Liver (tissue), 3 donors: ENCODE measurements at regions not wholly inside any gene's neighbourhood (a gene's known extent, or its start where the extent isn't known, plus 50 kb on each side); places are given as distances from the start of the nearest gene placed in this dataset.

ENCODE experiments used
- EGR1 ChIP-seq, 2 donors: IDR thresholded peaks; 2 replicates each; pipeline ENCODE4 v1.6.1; 2016 to 2018; ENCODE audit warnings: antibody characterized with exemption in 2 of 2, low read depth in 2 of 2
- FOXA1 ChIP-seq: IDR thresholded peaks from 2 replicates; pipeline ENCODE4 v1.6.1; 2016; ENCODE audit warnings: antibody characterized with exemption
- GABPA ChIP-seq, 2 donors: IDR thresholded peaks in 1 of 2; conservative IDR thresholded peaks in 1 of 2; 2 replicates each; pipeline ENCODE4 v1.6.1; 2016; ENCODE audit warnings: antibody characterized with exemption in 2 of 2, mild to moderate bottlenecking in 1 of 2, moderate library complexity in 1 of 2
- HNF4A ChIP-seq, 2 donors: conservative IDR thresholded peaks; 2 replicates each; pipeline ENCODE4 v1.6.1; 2016; ENCODE audit warnings: antibody characterized with exemption in 2 of 2, mild to moderate bottlenecking in 2 of 2
- JUND ChIP-seq, 2 donors: IDR thresholded peaks; 2 replicates each; pipeline ENCODE4 v1.6.1; 2016; ENCODE audit warnings: antibody characterized with exemption in 2 of 2
- RAD21 ChIP-seq, 2 donors: IDR thresholded peaks; 2 replicates each; pipeline ENCODE4 v1.6.1; 2016; ENCODE audit warnings: antibody characterized with exemption in 2 of 2, mild to moderate bottlenecking in 2 of 2
- RXRA ChIP-seq, 2 donors: IDR thresholded peaks; 2 replicates each; pipeline ENCODE4 v1.6.1; 2017 to 2018; ENCODE audit warnings: antibody characterized with exemption in 2 of 2, mild to moderate bottlenecking in 1 of 2
- TAF1 ChIP-seq: conservative IDR thresholded peaks from 2 replicates; pipeline ENCODE4 v1.6.1; 2016; ENCODE audit warnings: antibody characterized with exemption, mild to moderate bottlenecking
- YY1 ChIP-seq: IDR thresholded peaks from 2 replicates; pipeline ENCODE4 v1.6.1; 2016; ENCODE audit warnings: antibody characterized with exemption, mild to moderate bottlenecking
- TF ChIP-seq, protein P1 (sequence below): fragments of 150-350 bp; IDR thresholded peaks from 2 replicates; pipeline ENCODE4 v1.5.1; 2017; ENCODE audit warnings: improper control_type of control experiment, low read depth, low read length; ENCODE audit not compliant: missing input control
- TF ChIP-seq, protein P2 (sequence below): IDR thresholded peaks from 2 replicates; pipeline ENCODE4 v1.6.1; 2016; ENCODE audit warnings: antibody characterized with exemption, mild to moderate bottlenecking
- TF ChIP-seq, protein P3 (sequence below): IDR thresholded peaks from 2 replicates; pipeline ENCODE4 v1.6.1; 2016; ENCODE audit warnings: antibody characterized with exemption
- TF ChIP-seq, protein P4 (sequence below): IDR thresholded peaks from 2 replicates; pipeline ENCODE4 v1.6.1; 2016; ENCODE audit warnings: antibody characterized with exemption
- TF ChIP-seq, protein P5 (sequence below): IDR thresholded peaks from 2 replicates; pipeline ENCODE4 v1.6.1; 2016; ENCODE audit warnings: antibody characterized with exemption
- donor health status: healthy.
- donor health status: healthy.

DNA sequence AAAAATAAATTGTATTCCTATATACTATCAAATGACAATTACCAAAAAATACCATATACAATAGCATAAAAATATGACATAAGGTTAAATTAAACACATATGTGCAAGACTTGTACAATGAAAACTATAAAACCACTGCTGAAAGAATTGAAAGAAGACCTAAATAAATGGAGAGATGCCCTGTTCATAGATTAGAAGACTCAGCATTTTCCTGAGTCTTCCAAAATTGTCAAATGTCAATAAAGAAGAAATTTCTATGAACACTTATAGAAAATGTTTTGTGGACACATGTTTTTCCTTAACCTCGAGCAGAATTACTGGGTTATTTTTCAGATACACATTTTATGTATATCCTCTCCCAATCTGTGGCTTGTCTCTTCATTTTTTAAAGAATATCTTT is 103.1 kb upstream of the DCLK2 start:
- TF ChIP-seq, protein P1, sequence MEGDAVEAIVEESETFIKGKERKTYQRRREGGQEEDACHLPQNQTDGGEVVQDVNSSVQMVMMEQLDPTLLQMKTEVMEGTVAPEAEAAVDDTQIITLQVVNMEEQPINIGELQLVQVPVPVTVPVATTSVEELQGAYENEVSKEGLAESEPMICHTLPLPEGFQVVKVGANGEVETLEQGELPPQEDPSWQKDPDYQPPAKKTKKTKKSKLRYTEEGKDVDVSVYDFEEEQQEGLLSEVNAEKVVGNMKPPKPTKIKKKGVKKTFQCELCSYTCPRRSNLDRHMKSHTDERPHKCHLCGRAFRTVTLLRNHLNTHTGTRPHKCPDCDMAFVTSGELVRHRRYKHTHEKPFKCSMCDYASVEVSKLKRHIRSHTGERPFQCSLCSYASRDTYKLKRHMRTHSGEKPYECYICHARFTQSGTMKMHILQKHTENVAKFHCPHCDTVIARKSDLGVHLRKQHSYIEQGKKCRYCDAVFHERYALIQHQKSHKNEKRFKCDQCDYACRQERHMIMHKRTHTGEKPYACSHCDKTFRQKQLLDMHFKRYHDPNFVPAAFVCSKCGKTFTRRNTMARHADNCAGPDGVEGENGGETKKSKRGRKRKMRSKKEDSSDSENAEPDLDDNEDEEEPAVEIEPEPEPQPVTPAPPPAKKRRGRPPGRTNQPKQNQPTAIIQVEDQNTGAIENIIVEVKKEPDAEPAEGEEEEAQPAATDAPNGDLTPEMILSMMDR: no peak
- TF ChIP-seq RAD21 (IDR thresholded peaks at IDR 0.05): no peak
- TF ChIP-seq, protein P2, sequence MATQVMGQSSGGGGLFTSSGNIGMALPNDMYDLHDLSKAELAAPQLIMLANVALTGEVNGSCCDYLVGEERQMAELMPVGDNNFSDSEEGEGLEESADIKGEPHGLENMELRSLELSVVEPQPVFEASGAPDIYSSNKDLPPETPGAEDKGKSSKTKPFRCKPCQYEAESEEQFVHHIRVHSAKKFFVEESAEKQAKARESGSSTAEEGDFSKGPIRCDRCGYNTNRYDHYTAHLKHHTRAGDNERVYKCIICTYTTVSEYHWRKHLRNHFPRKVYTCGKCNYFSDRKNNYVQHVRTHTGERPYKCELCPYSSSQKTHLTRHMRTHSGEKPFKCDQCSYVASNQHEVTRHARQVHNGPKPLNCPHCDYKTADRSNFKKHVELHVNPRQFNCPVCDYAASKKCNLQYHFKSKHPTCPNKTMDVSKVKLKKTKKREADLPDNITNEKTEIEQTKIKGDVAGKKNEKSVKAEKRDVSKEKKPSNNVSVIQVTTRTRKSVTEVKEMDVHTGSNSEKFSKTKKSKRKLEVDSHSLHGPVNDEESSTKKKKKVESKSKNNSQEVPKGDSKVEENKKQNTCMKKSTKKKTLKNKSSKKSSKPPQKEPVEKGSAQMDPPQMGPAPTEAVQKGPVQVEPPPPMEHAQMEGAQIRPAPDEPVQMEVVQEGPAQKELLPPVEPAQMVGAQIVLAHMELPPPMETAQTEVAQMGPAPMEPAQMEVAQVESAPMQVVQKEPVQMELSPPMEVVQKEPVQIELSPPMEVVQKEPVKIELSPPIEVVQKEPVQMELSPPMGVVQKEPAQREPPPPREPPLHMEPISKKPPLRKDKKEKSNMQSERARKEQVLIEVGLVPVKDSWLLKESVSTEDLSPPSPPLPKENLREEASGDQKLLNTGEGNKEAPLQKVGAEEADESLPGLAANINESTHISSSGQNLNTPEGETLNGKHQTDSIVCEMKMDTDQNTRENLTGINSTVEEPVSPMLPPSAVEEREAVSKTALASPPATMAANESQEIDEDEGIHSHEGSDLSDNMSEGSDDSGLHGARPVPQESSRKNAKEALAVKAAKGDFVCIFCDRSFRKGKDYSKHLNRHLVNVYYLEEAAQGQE: no peak
- TF ChIP-seq, protein P3, sequence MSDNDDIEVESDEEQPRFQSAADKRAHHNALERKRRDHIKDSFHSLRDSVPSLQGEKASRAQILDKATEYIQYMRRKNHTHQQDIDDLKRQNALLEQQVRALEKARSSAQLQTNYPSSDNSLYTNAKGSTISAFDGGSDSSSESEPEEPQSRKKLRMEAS: no peak
- no peak for TF ChIP-seq JUND (IDR thresholded peaks at IDR 0.05)
- TF ChIP-seq EGR1 (IDR thresholded peaks at IDR 0.05; ENCODE audit: low read depth in 2 of 2): no peak
- TF ChIP-seq YY1: no peak
- TF ChIP-seq GABPA (IDR thresholded peaks at IDR 0.05 in 1 of 2, conservative IDR thresholded peaks at IDR 0.05 in 1 of 2): no peak
- TF ChIP-seq FOXA1: no peak
- TF ChIP-seq, protein P4, sequence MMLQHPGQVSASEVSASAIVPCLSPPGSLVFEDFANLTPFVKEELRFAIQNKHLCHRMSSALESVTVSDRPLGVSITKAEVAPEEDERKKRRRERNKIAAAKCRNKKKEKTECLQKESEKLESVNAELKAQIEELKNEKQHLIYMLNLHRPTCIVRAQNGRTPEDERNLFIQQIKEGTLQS: no peak
- TF ChIP-seq, protein P5, sequence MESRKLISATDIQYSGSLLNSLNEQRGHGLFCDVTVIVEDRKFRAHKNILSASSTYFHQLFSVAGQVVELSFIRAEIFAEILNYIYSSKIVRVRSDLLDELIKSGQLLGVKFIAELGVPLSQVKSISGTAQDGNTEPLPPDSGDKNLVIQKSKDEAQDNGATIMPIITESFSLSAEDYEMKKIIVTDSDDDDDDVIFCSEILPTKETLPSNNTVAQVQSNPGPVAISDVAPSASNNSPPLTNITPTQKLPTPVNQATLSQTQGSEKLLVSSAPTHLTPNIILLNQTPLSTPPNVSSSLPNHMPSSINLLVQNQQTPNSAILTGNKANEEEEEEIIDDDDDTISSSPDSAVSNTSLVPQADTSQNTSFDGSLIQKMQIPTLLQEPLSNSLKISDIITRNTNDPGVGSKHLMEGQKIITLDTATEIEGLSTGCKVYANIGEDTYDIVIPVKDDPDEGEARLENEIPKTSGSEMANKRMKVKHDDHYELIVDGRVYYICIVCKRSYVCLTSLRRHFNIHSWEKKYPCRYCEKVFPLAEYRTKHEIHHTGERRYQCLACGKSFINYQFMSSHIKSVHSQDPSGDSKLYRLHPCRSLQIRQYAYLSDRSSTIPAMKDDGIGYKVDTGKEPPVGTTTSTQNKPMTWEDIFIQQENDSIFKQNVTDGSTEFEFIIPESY: no peak
- TF ChIP-seq TAF1: no peak
- no peak for TF ChIP-seq RXRA (IDR thresholded peaks at IDR 0.05)
- TF ChIP-seq HNF4A (conservative IDR thresholded peaks at IDR 0.05): no peak
